Activated naive CD4-positive, alpha-beta T cell treated with anti-CD3 and anti-CD28 coated beads for 36 hours (primary cell): ENCODE measurements at regions not wholly inside any gene's neighbourhood (a gene's known extent, or its start where the extent isn't known, plus 50 kb on each side); places are given as distances from the start of the nearest gene placed in this dataset.

Source experiments
- CTCF ChIA-PET: fragments of 350-600 bp; sonication (Branson Sonifier 250); formaldehyde crosslinking; loops from one replicate; lab custom pipeline; 2021; ENCODE audit warnings: antibody characterized with exemption; lab: Charles Lee
- DNase-seq: peaks from one replicate; pipeline ENCODE4 v3.0.0-alpha.2; 2020
- H3K27ac Mint-ChIP-seq: one replicate; pipeline ENCODE4 v1.8.0; 2021; ENCODE audit warnings: mild to moderate bottlenecking, mixed read lengths
- H3K27me3 Mint-ChIP-seq: one replicate; pipeline ENCODE4 v1.8.0; 2021; ENCODE audit warnings: low read depth, mixed read lengths
- H3K36me3 Mint-ChIP-seq: one replicate; pipeline ENCODE4 v1.8.0; 2021; ENCODE audit warnings: low read depth, mixed read lengths
- H3K4me1 Mint-ChIP-seq: one replicate; pipeline ENCODE4 v1.8.0; 2021; ENCODE audit warnings: low read depth, mixed read lengths
- H3K4me3 Mint-ChIP-seq: one replicate; pipeline ENCODE4 v1.8.0; 2021; ENCODE audit warnings: mild to moderate bottlenecking, moderate library complexity, mixed read lengths
- H3K9me3 Mint-ChIP-seq: one replicate; pipeline ENCODE4 v1.8.0; 2021; ENCODE audit warnings: mixed read lengths
- intact Hi-C: fragments of 100-400 bp; cut with micrococcal nuclease; formaldehyde crosslinking; loops from one replicate; pipeline ENCODE4 v1.15.1; 2023

GRCh38 chr1:22196041-22196440, 53.1 kb upstream of the WNT4 start:
- Mint-ChIP-seq H3K36me3 (no peaks in the 10 kb centered on the region), H3K9me3 (no peaks in the 10 kb centered on the region), H3K4me1 (no peaks in the 10 kb centered on the region), H3K27me3 (peaks cover 7% of the 10 kb centered on the region), H3K4me3 (no peak overlapping the region), H3K27ac (no peak overlapping the region)
- CTCF ChIA-PET: no interaction called here
- DNase-seq: no peak
- intact Hi-C loops: no loop called here

DNA sequence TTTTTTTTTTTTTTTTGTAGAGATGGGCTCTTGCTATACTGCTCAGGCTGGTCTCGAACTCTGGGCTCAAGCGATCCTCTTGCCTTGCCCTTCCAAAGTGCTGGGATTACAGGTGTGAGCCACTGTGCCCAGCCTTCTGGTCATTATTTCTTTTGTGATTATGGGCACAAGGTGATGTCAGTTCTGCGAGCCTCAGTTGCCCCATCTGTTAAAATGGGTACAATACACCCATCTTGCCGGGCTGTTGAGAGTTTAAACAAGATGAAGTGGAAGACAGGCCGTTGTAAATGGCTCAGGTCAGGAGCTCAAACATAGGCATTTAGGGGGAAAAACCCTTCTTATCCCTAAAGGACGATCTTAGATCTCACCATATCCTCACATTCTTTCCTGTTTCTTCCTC, 53.7 kb upstream of the WNT4 start:
- H3K27me3 Mint-ChIP-seq: peaks cover 7% of the 10 kb centered on the region
- H3K36me3 Mint-ChIP-seq: no peaks in the 10 kb centered on the region
- H3K4me1 Mint-ChIP-seq: no peaks in the 10 kb centered on the region
- H3K27ac Mint-ChIP-seq: no peak overlapping the region
- no peak overlapping the region for H3K4me3 Mint-ChIP-seq
- CTCF ChIA-PET: no interaction called here
- no peak for DNase-seq
- no peaks in the 10 kb centered on the region for H3K9me3 Mint-ChIP-seq
- intact Hi-C loops: no loop called here

DNA sequence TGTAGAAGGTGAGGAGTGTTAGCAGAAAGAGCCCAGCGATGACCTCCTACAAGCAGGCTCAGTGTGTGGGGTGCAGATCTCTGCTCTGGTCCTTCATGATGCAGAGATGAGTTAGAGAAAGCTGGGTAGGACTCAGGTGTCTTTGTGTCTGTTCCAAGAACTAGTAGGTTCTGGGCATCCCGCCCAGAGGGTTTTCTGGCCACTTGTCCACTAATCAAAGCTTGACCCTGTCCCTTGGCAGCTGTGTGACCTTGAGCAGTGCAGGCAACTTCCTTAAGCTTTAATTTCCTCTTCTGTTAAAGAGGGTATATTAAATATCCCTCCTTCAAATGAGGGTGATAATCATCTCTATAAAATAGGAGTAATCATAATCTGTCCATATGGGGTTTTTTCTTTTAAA, 54.7 kb upstream of the WNT4 start:
- H3K36me3 Mint-ChIP-seq: no peaks in the 10 kb centered on the region
- intact Hi-C loops: no loop called here
- CTCF ChIA-PET: no interaction called here

DNA sequence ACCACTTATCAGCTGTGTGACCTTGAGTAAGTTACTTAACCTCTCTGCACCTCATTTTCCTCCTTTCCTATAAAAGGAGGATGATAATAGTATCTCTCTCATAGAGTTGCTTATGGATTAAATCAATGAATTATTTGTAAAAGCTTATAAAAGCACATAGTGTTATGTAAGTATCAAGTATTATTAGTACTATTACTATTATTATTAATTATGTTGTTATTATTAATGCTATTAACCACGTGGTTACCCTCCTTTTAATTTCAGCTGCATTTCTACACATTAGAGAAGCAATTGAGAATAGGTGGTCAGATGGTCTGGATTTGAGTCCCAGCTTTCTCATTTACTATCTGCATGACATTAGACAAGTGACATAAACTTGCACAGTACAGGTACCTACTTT, 58.1 kb upstream of the WNT4 start:
- Mint-ChIP-seq H3K27ac (no peak overlapping the region), H3K4me1 (no peaks in the 10 kb centered on the region), H3K27me3 (peaks cover 8% of the 10 kb centered on the region), H3K9me3 (no peaks in the 10 kb centered on the region), H3K4me3 (no peak overlapping the region), H3K36me3 (no peaks in the 10 kb centered on the region)
- no peak for DNase-seq
- CTCF ChIA-PET: no interaction called here
- intact Hi-C loops: no loop called here

More for the DNA sequence above, 54.7 kb upstream of the WNT4 start:
- H3K4me3 Mint-ChIP-seq: no peak overlapping the region
- H3K4me1 Mint-ChIP-seq: no peaks in the 10 kb centered on the region
- no peak for DNase-seq
- no peaks in the 10 kb centered on the region for H3K9me3 Mint-ChIP-seq
- peaks cover 7% of the 10 kb centered on the region for H3K27me3 Mint-ChIP-seq
- no peak overlapping the region for H3K27ac Mint-ChIP-seq

GRCh38 chr1:22203335-22203734, 60.4 kb upstream of the WNT4 start:
- intact Hi-C loops: no loop called here
- no peak overlapping the region for H3K4me3 Mint-ChIP-seq
- H3K36me3 Mint-ChIP-seq: no peaks in the 10 kb centered on the region
- no peak overlapping the region for H3K27ac Mint-ChIP-seq
- DNase-seq: no peak
- no peaks in the 10 kb centered on the region for H3K4me1 Mint-ChIP-seq
- peaks cover 19% of the 10 kb centered on the region for H3K27me3 Mint-ChIP-seq
- CTCF ChIA-PET: no interaction called here
- no peaks in the 10 kb centered on the region for H3K9me3 Mint-ChIP-seq

- H3K27ac Mint-ChIP-seq: no peak overlapping the region
- peaks cover 18% of the 10 kb centered on the region for H3K27me3 Mint-ChIP-seq
- no peaks in the 10 kb centered on the region for H3K9me3 Mint-ChIP-seq
- intact Hi-C loops: no loop called here
- CTCF ChIA-PET: no interaction called here
- no peaks in the 10 kb centered on the region for H3K36me3 Mint-ChIP-seq
- H3K4me1 Mint-ChIP-seq: no peaks in the 10 kb centered on the region
- no peak for DNase-seq
- no peak overlapping the region for H3K4me3 Mint-ChIP-seq
These were observed 61.4 kb upstream of the WNT4 start for GRCh38 chr1:22204057-22204840.

- no peak for DNase-seq
- intact Hi-C loops: no loop called here
- no peak overlapping the region for H3K27ac Mint-ChIP-seq
- H3K36me3 Mint-ChIP-seq: no peaks in the 10 kb centered on the region
- CTCF ChIA-PET: interaction anchor here (0.6 to 0.7 kb wide), 2 partner anchors 251 to 608 kb away, joined by 3 to 5 read pairs; no protein-coding TSS in a partner anchor
- H3K9me3 Mint-ChIP-seq: no peaks in the 10 kb centered on the region
- peaks cover 24% of the 10 kb centered on the region for H3K27me3 Mint-ChIP-seq
- H3K4me1 Mint-ChIP-seq: no peaks in the 10 kb centered on the region
- no peak overlapping the region for H3K4me3 Mint-ChIP-seq
These were observed 62.4 kb upstream of the WNT4 start for GRCh38 chr1:22204989-22205913.

DNA sequence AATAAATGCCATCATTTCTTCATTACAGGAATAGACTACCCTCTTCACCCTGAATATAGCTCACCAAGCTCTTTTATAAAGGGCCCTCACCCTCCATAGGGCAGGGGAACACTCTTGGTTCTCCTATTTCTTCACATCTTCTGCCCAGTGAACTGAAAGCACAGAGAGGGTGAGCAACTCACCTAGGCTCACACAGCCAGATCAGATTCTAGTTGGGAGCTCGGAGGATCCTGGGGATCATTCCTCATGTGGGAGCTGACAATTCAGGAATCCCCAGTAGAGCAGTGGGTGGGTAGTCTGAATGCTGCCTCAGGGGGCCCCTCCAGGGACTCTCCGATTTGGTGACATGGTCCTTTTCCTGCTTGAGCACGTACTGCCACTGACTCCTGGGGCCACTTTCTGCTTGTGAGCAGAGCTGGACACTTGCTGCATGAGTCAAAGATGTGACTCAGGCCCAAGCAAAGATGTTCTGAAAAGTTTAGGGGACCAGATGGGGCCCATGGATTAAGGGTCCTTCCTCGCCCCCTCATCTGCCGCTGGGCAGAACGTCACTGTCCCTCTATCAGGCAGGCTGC, 63.7 kb upstream of the WNT4 start:
- peaks cover 36% of the 10 kb centered on the region for H3K27me3 Mint-ChIP-seq
- CTCF ChIA-PET: interaction anchor here (0.7 kb wide), 2 partner anchors 14 to 268 kb away, joined by 3 to 5 read pairs; no protein-coding TSS in a partner anchor
- H3K4me3 Mint-ChIP-seq: no peak overlapping the region
- no peak overlapping the region for H3K27ac Mint-ChIP-seq
- intact Hi-C loops: no loop called here
- DNase-seq: no peak
- H3K36me3 Mint-ChIP-seq: no peaks in the 10 kb centered on the region
- no peaks in the 10 kb centered on the region for H3K9me3 Mint-ChIP-seq
- H3K4me1 Mint-ChIP-seq: no peaks in the 10 kb centered on the region

DNA sequence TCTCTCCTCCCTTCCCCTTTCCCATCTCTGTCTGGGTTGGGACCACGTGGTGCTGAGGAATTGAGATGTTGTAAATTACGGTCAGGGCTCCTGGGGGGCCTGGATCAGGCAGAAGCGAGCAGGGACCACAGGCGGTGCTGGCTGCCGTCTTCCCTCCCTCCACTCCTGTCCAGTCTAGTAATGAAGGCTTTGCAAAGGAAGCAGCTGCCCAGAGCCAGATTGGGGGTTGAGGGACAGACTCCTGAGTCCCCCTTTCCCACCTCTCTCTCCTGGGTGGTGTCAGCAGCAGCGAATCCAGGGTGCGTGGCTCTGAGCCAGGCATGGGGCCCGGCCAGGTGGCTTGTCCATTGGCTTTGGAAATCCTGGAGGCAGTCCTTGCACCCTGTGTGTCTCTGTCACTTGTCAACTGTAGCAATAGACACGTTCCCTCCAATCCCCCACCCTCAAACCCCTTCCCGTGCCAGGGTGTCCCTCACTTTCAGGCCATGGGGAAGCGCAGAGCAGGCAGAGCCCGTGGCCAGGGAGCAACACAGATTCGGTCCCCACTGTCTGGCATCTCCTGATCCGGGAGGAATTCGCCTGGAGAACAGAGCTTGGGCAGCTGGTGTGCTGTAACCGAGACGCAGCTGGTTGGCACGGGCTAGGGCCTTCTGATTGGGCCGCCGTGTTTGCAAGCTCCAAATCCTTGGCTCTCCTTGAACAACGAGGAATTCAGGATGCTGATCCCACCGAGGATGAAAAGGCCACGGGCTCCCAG, 64.8 kb upstream of the WNT4 start:
- Mint-ChIP-seq H3K9me3 (no peaks in the 10 kb centered on the region), H3K27me3 (peaks cover 42% of the 10 kb centered on the region), H3K36me3 (no peaks in the 10 kb centered on the region), H3K4me3 (no peak overlapping the region), H3K27ac (no peak overlapping the region), H3K4me1 (no peaks in the 10 kb centered on the region)
- CTCF ChIA-PET: no interaction called here
- intact Hi-C loops: no loop called here
- no peak for DNase-seq

DNA sequence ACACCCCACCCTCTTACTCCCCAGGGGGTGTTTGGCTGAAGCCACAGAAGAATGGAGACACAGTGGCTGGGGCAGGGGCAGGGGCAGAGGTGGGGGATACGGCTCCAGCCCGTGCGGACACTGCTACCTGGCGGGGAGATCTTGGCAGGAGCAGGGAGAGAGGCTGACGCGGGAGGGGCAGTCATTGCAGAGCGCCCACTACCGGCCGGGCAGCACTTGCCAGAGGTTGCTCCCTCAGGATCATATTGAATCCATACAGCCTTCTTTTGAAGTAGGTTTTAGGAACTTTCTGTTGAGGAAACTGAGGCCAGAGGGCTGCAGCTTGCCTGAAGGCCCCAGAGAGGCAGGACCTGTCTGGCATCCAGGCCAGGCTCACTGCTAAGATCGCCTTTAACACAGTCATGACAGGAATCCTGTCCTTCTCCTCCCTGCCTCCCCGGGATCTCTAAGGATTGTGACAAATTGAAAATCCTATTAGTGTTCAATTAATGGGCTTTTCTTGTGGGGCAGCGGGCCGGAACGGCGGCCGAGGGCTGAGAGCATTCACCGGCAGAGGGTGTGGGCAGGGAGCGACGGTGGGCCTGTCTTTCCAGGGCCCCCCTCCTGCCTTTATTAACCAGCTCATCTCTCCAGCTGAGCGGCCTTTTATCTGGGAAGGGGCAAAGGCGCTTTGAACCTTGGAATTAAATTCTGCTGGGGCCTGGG, 65.5 kb upstream of the WNT4 start:
- peaks cover 48% of the 10 kb centered on the region for H3K27me3 Mint-ChIP-seq
- no peak overlapping the region for H3K4me3 Mint-ChIP-seq
- DNase-seq: no peak
- H3K9me3 Mint-ChIP-seq: no peaks in the 10 kb centered on the region
- intact Hi-C loops: no loop called here
- no peak overlapping the region for H3K27ac Mint-ChIP-seq
- no peaks in the 10 kb centered on the region for H3K36me3 Mint-ChIP-seq
- CTCF ChIA-PET: no interaction called here
- no peaks in the 10 kb centered on the region for H3K4me1 Mint-ChIP-seq

DNA sequence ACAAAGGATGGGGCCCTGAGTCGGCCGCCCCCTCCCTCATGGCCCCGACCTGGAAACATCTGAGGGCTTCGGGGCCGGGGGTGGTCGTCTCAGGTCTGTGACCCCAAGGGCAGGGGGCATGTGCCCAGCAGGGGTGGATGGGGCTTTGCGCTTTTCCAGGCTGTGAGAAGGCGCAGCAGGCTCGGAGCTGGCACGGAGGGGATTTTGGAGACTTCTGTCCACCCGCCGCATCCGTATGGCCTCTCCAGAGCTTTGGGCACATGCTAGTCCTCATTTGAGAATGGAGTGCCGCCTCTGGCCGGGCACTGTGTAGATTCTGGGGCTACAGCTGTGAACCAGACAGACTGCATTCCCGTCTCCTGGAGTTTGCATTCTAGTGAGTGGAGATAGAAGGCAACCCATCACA, 66.1 kb upstream of the WNT4 start:
- Mint-ChIP-seq H3K27ac (no peak overlapping the region), H3K4me1 (no peaks in the 10 kb centered on the region), H3K36me3 (no peaks in the 10 kb centered on the region), H3K9me3 (no peaks in the 10 kb centered on the region), H3K27me3 (peaks cover 45% of the 10 kb centered on the region), H3K4me3 (no peak overlapping the region)
- DNase-seq: no peak
- CTCF ChIA-PET: interaction anchor here (1.0 kb wide), 1 partner anchor 16 kb away, joined by 3 read pairs; no protein-coding TSS in a partner anchor
- intact Hi-C loops: no loop called here
